H1 (cell line): ENCODE measurements at regions not wholly inside any gene's neighbourhood (a gene's known extent, or its start where the extent isn't known, plus 50 kb on each side); places are given as distances from the start of the nearest gene placed in this dataset.

Experiments used
- CTCF ChIA-PET: fragments of 300-600 bp; sonication (Branson Sonifier 250); formaldehyde crosslinking; loops from one replicate; lab custom pipeline; 2021; ENCODE audit not compliant: partially characterized antibody; lab: Charles Lee
- POLR2A ChIA-PET: fragments of 300-600 bp; sonication (Branson Sonifier 250); formaldehyde crosslinking; loops from one replicate; lab custom pipeline; 2021; ENCODE audit warnings: inconsistent platforms; ENCODE audit not compliant: partially characterized antibody; lab: Charles Lee
- DNase-seq, 2 experiments: peaks; one replicate each; pipeline versions ENCODE4 v3.0.0 to v3.0.0-alpha.2; 2010 to 2022; ENCODE audit warnings: low spot score in 2 of 2, low read depth in 1 of 2, mixed read lengths in 1 of 2
- FAIRE-seq: peaks from 2 replicates; lab custom pipeline; 2011; peaks lifted over from hg19 to GRCh38; lab: Jason Lieb, UNC
- H2AFZ ChIP-seq: 2 replicates; pipeline ENCODE4 v1.8.1; 2012; ENCODE audit warnings: low read length, inconsistent platforms
- H2AK5ac ChIP-seq: 2 replicates; pipeline ENCODE4 v1.6.1; 2013; ENCODE audit warnings: low read depth, low read length
- H2BK120ac ChIP-seq: replicated peaks from 2 replicates; pipeline ENCODE3; 2013; ENCODE audit warnings: low read depth, low read length, inconsistent platforms
- H2BK12ac ChIP-seq: 2 replicates; pipeline ENCODE4 v1.6.1; 2013; ENCODE audit warnings: low read depth, low read length
- H2BK15ac ChIP-seq: 2 replicates; pipeline ENCODE4 v1.6.1; 2013; ENCODE audit warnings: low read length
- H2BK20ac ChIP-seq: 2 replicates; pipeline ENCODE4 v1.6.1; 2013; ENCODE audit warnings: low read length
- H2BK5ac ChIP-seq: 2 replicates; pipeline ENCODE4 v1.6.1; 2013; ENCODE audit warnings: low read depth, low read length
- H3K14ac ChIP-seq: 2 replicates; pipeline ENCODE4 v1.6.1; 2013; ENCODE audit warnings: inconsistent platforms; ENCODE audit not compliant: insufficient read length
- H3K18ac ChIP-seq: 2 replicates; pipeline ENCODE4 v1.6.1; 2013; ENCODE audit warnings: low read length; ENCODE audit errors: extremely low read depth
- H3K23ac ChIP-seq: 2 replicates; pipeline ENCODE4 v1.6.1; 2013; ENCODE audit warnings: inconsistent platforms; ENCODE audit not compliant: insufficient read length
- H3K23me2 ChIP-seq: 2 replicates; pipeline ENCODE4 v1.6.1; 2013; ENCODE audit warnings: low read depth, low read length
- H3K27ac ChIP-seq: 2 replicates; pipeline ENCODE4 v1.6.1; 2011; ENCODE audit warnings: low read depth, low read length, inconsistent platforms
- H3K27me3 ChIP-seq, 4 experiments: replicated peaks in 1 of 4; 1 replicate in 1 of 4; 2 replicates in 3 of 4; pipeline versions ENCODE4 v1.6.1 to v1.8.1; 2011 to 2013; ENCODE audit warnings: low read length in 3 of 4, mild to moderate bottlenecking in 3 of 4, inconsistent platforms in 2 of 4, mixed read lengths in 2 of 4, moderate library complexity in 1 of 4; ENCODE audit not compliant: control insufficient read depth in 3 of 4, insufficient read depth in 3 of 4; ENCODE audit errors: extremely low read depth in 1 of 4
- H3K36me3 ChIP-seq, 4 experiments: 2 replicates each; pipeline versions ENCODE4 v1.6.1 to v1.8.1; 2011 to 2013; ENCODE audit warnings: mild to moderate bottlenecking in 4 of 4, low read length in 3 of 4, moderate library complexity in 2 of 4, control low read depth in 1 of 4, inconsistent platforms in 1 of 4; ENCODE audit not compliant: insufficient read depth in 4 of 4, control insufficient read depth in 2 of 4
- H3K4ac ChIP-seq: replicated peaks from 2 replicates; pipeline ENCODE3; 2013; ENCODE audit warnings: low read length, low read depth, mixed read lengths, inconsistent platforms; ENCODE audit not compliant: insufficient read length
- H3K4me1 ChIP-seq, 4 experiments: replicated peaks in 1 of 4; 1 replicate in 1 of 4; 2 replicates in 3 of 4; pipeline versions ENCODE4 v1.6.1 to v1.8.1; 2011 to 2013; ENCODE audit warnings: low read length in 3 of 4, inconsistent platforms in 2 of 4, mixed read lengths in 1 of 4; ENCODE audit not compliant: insufficient read depth in 4 of 4, control insufficient read depth in 3 of 4
- H3K4me2 ChIP-seq, 2 experiments: 2 replicates each; pipeline versions ENCODE4 v1.6.1 to v1.8.1; 2011 to 2013; ENCODE audit warnings: low read depth in 2 of 2, low read length in 2 of 2, control low read depth in 1 of 2, inconsistent platforms in 1 of 2, mild to moderate bottlenecking in 1 of 2; ENCODE audit not compliant: insufficient read depth in 1 of 2
- H3K4me3 ChIP-seq, 4 experiments: fragments of 200-600, 300-600 bp in 1 of 4; sonication (generic), shearing (Covaris generic), sonication (Bioruptor Twin) in 1 of 4; 2 replicates each; pipeline versions ENCODE4 v1.5.1 to v1.8.1; 2011 to 2016; ENCODE audit warnings: low read length in 4 of 4, low read depth in 3 of 4, control low read depth in 2 of 4, inconsistent platforms in 2 of 4, mild to moderate bottlenecking in 2 of 4, mixed read lengths in 1 of 4, moderate library complexity in 1 of 4; ENCODE audit not compliant: insufficient read depth in 2 of 4; ENCODE audit errors: extremely low read depth in 1 of 4
- H3K56ac ChIP-seq: replicated peaks from 2 replicates; pipeline ENCODE3; 2013; ENCODE audit warnings: low read depth, mild to moderate bottlenecking, mixed read lengths, low read length, inconsistent platforms; ENCODE audit not compliant: insufficient read length
- H3K79me1 ChIP-seq: 2 replicates; pipeline ENCODE4 v1.6.1; 2013; ENCODE audit warnings: low read depth, low read length, control low read depth
- H3K79me2 ChIP-seq, 2 experiments: 2 replicates each; pipeline versions ENCODE4 v1.6.1 to v1.8.1; 2012 to 2013; ENCODE audit warnings: low read length in 2 of 2, mild to moderate bottlenecking in 2 of 2, inconsistent platforms in 1 of 2; ENCODE audit not compliant: insufficient read depth in 2 of 2, control insufficient read depth in 1 of 2
- H3K9ac ChIP-seq, 4 experiments: replicated peaks in 1 of 4; 1 replicate in 1 of 4; 2 replicates in 3 of 4; pipeline versions ENCODE4 v1.6.1 to v1.8.1; 2011 to 2013; ENCODE audit warnings: low read depth in 3 of 4, low read length in 3 of 4, control low read depth in 2 of 4, mild to moderate bottlenecking in 2 of 4, moderate library complexity in 2 of 4, inconsistent platforms in 1 of 4; ENCODE audit errors: extremely low read depth in 1 of 4
- H3K9me3 ChIP-seq, 2 experiments: 2 replicates each; pipeline versions ENCODE4 v1.6.1 to v1.8.1; 2012 to 2013; ENCODE audit warnings: mild to moderate bottlenecking in 2 of 2, moderate library complexity in 2 of 2, control low read depth in 1 of 2, inconsistent platforms in 1 of 2, low read depth in 1 of 2, low read length in 1 of 2, mixed read lengths in 1 of 2; ENCODE audit not compliant: insufficient read depth in 2 of 2
- H4K20me1 ChIP-seq, 2 experiments: replicated peaks in 1 of 2; 2 replicates each; pipeline versions ENCODE3 to v1.8.1; 2011 to 2013; ENCODE audit warnings: inconsistent platforms in 2 of 2, low read length in 2 of 2, mild to moderate bottlenecking in 1 of 2; ENCODE audit not compliant: insufficient read depth in 2 of 2, control insufficient read depth in 1 of 2
- H4K5ac ChIP-seq: 2 replicates; pipeline ENCODE4 v1.6.1; 2013; ENCODE audit warnings: low read length, low read depth, mixed read lengths, inconsistent platforms; ENCODE audit not compliant: insufficient read length
- H4K8ac ChIP-seq: 2 replicates; pipeline ENCODE4 v1.8.0; 2013; ENCODE audit warnings: mild to moderate bottlenecking, moderate library complexity, low read length, inconsistent platforms; ENCODE audit not compliant: insufficient read depth; ENCODE audit errors: extremely low read depth
- H4K91ac ChIP-seq: replicated peaks from 2 replicates; pipeline ENCODE3; 2013; ENCODE audit warnings: low read length, mixed read lengths, inconsistent platforms; ENCODE audit not compliant: insufficient read length
- ASH2L ChIP-seq: fragments of 200-600, 300-600 bp; sonication (generic); IDR thresholded peaks from one replicate; pipeline ENCODE4 v1.7.1; 2017; ENCODE audit warnings: low read length
- CREB1 ChIP-seq: IDR thresholded peaks from 2 replicates; pipeline ENCODE4 v1.6.1; 2012; ENCODE audit warnings: inconsistent platforms
- E2F6 ChIP-seq: IDR thresholded peaks from 2 replicates; pipeline ENCODE4 v1.6.1; 2012; ENCODE audit warnings: inconsistent platforms
- POLR2A ChIP-seq, 2 experiments: IDR thresholded peaks; 1 replicate in 1 of 2; 2 replicates in 1 of 2; pipeline ENCODE4 v1.6.1; 2011; ENCODE audit warnings: low read depth in 2 of 2, low read length in 2 of 2, mild to moderate bottlenecking in 2 of 2; ENCODE audit errors: control extremely low read depth in 1 of 2
- TBP ChIP-seq: IDR thresholded peaks from 2 replicates; pipeline ENCODE4 v1.6.1; 2011; ENCODE audit warnings: low read depth, low read length, improper control_type of control experiment
- ZNF274 ChIP-seq: IDR thresholded peaks from 2 replicates; pipeline ENCODE4 v1.7.0; 2012; ENCODE audit warnings: low read length, borderline replicate concordance; ENCODE audit errors: extremely low read depth
- WGBS, 2 experiments: shearing (Covaris generic) in 1 of 2; methylation state at CpG; one replicate each; pipeline versions ENCODE4 v1.1.6 to v1.1.7; 2013 to 2015; ENCODE audit warnings: low lambda C conversion rate in 2 of 2, mixed read lengths in 2 of 2, inconsistent platforms in 1 of 2, low coverage in 1 of 2, missing lambda C conversion rate in 1 of 2; ENCODE audit not compliant: insufficient replicate concordance in 2 of 2, insufficient coverage in 1 of 2, insufficient read length in 1 of 2; ENCODE audit errors: extremely low coverage in 1 of 2, missing lambda C conversion rate in 1 of 2; 5-methylcytosine and 5-hydroxymethylcytosine counted together

GRCh38 chr14:40336846-40337245 is 904.6 kb upstream of the FBXO33 start:
- Histone ChIP-seq H3K4me3 (no peak overlapping the region; a peak in 1 of 8 replicates), H4K5ac (no peak overlapping the region), H3K56ac (no peak overlapping the region), H3K9me3 (peaks cover 0 to 7% of the 10 kb centered on the region in 2 experiments; a peak in 2 of 4 replicates), H3K79me2 (no peaks in the 10 kb centered on the region), H2AFZ (no peak overlapping the region), H2BK12ac (no peak overlapping the region), H2BK20ac (no peak overlapping the region), H2BK120ac (no peak overlapping the region), H3K14ac (no peak overlapping the region), H3K9ac (no peak overlapping the region), H2BK15ac (no peak overlapping the region), H3K4me1 (peaks cover 0 to 3% (median 0%) of the 10 kb centered on the region in 4 experiments; a peak in 1 of 7 replicates), H2AK5ac (no peak overlapping the region), H2BK5ac (no peak overlapping the region), H3K4ac (no peak overlapping the region), H3K27ac (no peak overlapping the region), H3K23ac (no peak overlapping the region), H3K79me1 (no peaks in the 10 kb centered on the region), H3K23me2 (no peaks in the 10 kb centered on the region), H3K36me3 (no peaks in the 10 kb centered on the region; a peak in 1 of 8 replicates), H4K20me1 (no peaks in the 10 kb centered on the region), H3K4me2 (no peak overlapping the region), H3K18ac (no peak overlapping the region), H3K27me3 (no peaks in the 10 kb centered on the region), H4K8ac (no peak overlapping the region), H4K91ac (no peak overlapping the region)
- POLR2A ChIA-PET: no interaction called here
- WGBS, 2 experiments: 78% methylated on average over 2 of the region's 2 CpGs; no CpG with 5 or more reads in 1 of the 2 experiments
- no peak for FAIRE-seq
- TF ChIP-seq E2F6 (no peak), TBP (no peak), ASH2L (no peak), ZNF274 (no peak), CREB1 (no peak), POLR2A (IDR thresholded peaks at IDR 0.05; ENCODE audit: control extremely low read depth in 1 of 2, low read depth in 2 of 2, low read length in 2 of 2) (no peak)
- no peak for DNase-seq
- CTCF ChIA-PET: no interaction called here
